HG02588 (cell line): ENCODE measurements at regions not wholly inside any gene's neighbourhood (a gene's known extent, or its start where the extent isn't known, plus 50 kb on each side); places are given as distances from the start of the nearest gene placed in this dataset.
"Not testable (repeated sequence)": the region's sequence is repeated elsewhere in the genome, so short reads cannot be mapped to it uniquely, and the experiment has no call there.

Experiments used
- ATAC-seq: cut with Tn5 transposase; IDR thresholded peaks from one replicate; pipeline ENCODE4 v1.9.1; 2021; ENCODE audit warnings: mild to moderate bottlenecking, moderate library complexity; ENCODE audit not compliant: unreplicated experiment

GRCh38 chr21:17738176-17738953 lies 80.8 kb downstream of the C21orf91 start:
- no peak for ATAC-seq

- no peak for ATAC-seq
Measured at GRCh38 chr21:17736072-17736471, 83.1 kb downstream of the C21orf91 start.

DNA sequence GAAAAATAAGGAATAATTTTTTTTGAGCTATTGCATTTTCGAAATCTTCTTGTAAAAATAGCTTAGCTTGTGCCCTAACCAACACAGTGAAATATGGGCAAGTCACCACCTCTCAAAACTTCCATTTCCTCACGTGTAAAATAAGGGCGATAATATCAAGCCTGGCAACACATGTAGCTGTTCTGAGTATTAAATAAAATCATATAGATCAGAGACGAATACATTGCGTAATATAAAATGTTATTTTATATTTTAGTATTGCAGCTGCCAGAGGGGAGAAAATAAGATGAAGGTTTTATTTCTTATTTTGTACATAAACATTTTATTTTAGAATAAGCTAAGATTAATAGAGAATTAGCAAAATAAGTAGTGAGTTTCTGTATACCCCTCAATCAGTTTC lies 85.9 kb downstream of the C21orf91 start:
- no peak for ATAC-seq

- ATAC-seq = no peak
Measured at GRCh38 chr21:17732306-17732705, 86.8 kb downstream of the C21orf91 start.

DNA sequence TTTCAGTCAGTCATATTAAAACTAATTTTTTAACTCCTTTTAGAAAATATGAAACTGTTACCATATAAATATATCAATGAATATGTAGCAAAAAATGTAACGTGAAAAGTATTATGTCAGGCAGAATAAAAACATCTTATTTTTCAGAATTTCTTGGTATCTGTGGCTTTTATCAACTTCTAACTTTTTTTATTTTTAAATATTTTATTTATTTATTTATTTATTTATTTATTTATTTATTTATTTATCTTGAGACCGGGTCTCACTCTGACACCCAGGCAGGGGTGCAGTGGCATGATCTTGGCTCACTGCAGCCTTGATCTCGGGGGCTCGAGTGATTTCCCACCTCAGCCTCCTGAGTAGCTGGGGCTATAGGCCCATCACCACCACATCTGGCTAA lies 87.6 kb downstream of the C21orf91 start:
- no peak for ATAC-seq

- no peak for ATAC-seq
Measured at GRCh38 chr21:17730782-17731181, 88.4 kb downstream of the C21orf91 start.

- ATAC-seq = no peak
Measured at GRCh38 chr21:17729455-17729854, 89.7 kb downstream of the C21orf91 start.

DNA sequence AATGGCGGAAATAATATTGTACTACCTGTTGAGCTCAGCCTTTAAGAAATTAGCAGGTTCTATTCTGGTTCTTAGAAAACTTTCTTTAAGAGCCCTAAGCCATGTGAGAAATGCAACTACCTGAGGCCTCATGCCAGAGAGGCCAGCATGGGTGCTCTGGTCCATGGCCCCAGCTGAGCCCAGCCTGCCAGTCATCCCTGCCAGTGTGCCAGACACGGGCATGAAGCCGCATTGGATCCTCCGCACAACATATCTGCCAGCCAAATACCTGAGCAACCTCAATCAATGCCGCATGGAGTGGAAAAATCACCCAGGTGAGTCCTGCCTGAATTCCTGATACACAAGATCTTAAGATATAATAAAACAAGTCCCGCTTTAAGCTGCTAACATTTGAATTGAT lies 91.8 kb downstream of the C21orf91 start:
- no peak for ATAC-seq

DNA sequence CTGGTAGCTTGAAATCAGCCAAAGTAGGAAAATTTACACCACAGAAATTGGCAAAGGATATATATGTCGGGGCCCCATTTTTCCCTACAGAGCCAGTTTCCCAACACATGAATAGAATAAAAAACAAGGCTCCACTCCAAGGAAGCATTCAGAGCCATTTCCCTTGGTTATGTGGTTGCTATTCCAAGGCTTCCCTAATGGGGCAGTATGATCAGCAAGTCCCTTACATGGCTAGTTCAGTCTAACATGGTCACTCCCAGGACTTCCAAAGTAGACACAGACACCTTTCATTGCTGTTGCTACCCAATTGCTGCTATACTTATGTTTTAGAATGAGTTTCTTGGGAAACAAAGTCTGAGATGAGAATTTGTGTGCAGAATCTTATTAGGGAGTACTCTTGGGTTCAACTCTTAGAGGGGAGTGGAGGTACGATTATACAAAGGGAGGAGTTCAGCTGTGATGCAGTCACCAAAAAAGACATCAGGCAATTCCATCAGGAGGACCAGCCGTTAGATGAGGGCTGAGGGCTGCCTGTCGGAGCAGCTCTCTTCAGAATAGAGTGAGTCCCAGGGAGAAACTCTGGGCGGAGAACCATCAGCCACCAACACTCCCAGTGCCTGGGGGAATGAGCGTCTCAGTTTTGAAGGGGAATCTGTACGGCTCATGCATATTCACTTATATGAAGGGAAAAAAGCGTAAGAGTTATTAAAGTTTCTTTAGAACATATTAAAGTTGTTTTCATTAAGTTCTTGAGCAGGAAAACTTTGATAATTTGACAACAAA lies 92.9 kb downstream of the C21orf91 start:
- no peak for ATAC-seq

DNA sequence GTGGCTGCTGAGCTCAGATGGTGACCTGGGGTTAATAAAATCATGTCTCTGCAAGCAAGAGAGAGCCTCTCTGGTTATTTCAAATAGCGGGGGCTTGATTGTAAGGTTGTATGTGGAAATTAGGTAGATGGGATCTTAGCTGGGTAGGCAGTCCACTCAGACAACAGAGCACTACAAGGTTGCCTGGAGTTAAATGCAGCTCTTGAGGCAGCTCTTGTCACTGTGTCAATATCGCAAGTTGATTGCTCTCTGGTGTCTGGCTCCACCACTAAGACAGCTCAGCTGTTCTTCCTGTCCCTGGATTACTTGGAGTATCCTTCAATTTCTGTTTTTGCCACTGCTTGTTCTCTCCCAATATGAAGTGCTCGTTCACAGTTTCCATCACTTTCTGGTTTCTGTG lies 93.8 kb downstream of the C21orf91 start:
- ATAC-seq = no peak

GRCh38 chr21:17712887-17713286 lies 100.2 kb upstream of the BTG3 start:
- ATAC-seq = no peak

GRCh38 chr21:17711896-17712295 lies 99.2 kb upstream of the BTG3 start:
- no peak for ATAC-seq

DNA sequence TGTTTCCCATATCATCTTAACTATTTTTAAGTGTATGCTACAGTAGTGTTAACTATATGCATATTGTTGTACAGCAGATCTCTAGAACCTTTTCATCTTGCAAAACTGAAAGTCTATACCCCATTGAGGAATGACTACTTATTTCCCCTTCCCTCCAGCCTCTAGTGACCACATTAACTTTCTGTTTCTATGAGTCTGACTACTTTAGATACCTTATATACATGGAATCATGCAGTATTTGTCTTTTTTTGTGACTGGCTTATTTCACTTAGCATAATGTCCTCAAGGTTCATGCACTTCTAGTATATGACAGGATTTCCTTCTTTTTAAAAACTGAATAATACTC lies 96.5 kb upstream of the BTG3 start:
- peak; percentile 99 for ATAC-seq

DNA sequence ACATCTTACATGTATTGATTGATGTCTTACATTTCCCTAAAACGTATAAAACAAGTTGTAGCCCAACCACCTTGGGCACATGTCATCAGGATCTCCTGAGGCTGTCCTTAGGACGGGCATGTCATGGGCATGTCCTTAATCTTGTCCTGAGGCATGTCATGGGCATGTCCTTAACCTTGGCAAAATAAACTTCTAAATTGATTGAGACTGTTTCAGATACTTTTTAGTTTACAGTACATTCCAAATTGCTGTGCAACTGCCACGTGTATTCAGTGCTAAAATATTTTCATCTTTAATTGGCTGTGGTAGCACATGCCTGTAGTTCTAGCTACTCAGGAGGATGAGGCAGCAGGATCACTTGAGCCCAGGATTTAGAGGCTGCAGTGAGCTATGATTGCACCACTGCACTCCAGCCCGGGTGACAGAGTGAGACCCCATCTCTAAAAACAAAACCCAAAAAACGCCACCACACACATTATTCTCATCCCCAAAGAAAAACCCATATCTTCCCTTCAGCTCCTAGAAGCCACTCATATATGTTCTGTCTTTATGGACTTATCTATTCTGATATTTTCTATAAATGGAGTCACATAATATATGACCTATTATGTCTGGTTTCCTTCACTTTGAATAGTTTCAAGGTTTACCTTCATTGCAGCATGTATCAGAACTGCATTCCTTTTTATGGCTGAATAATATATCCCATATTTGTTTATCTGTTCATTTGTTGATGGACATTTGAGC lies 96.0 kb upstream of the BTG3 start:
- peak; percentile 40 for ATAC-seq

DNA sequence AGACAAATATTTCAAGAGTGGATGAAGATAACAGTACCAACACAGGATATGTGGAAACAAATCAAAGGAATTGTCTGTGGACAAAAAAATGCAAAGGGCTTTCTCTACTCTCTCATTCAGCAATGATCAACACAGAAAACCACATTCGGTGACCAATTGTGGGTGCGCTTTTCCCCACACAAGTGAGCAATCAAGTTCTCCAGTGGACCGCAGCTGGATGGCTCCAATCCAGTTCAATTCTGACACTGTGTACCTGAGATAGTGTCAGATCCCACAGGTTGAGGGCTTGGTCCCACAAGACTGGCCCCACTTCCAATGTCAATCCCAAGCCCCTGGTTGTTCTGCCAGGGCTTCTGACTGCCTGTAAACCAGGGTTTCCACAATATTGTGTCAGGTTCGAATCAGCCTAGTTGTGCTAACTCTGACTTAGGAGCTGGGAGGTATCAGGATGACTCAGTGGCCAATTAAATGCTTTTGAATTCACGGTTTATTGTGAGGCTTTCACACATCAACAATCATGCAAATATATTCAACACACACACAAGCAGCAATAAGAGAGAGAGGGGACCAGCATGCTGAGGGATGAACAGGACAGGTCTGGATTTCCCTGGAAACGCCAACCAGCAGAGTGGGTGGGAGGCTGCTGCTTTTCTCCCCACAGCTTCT lies 87.0 kb upstream of the BTG3 start:
- no peak for ATAC-seq

- no peak for ATAC-seq
Measured at GRCh38 chr21:17697473-17697872, 84.8 kb upstream of the BTG3 start.

- not testable (repeated sequence) for ATAC-seq
Measured at GRCh38 chr21:17694416-17694815, 81.7 kb upstream of the BTG3 start.

DNA sequence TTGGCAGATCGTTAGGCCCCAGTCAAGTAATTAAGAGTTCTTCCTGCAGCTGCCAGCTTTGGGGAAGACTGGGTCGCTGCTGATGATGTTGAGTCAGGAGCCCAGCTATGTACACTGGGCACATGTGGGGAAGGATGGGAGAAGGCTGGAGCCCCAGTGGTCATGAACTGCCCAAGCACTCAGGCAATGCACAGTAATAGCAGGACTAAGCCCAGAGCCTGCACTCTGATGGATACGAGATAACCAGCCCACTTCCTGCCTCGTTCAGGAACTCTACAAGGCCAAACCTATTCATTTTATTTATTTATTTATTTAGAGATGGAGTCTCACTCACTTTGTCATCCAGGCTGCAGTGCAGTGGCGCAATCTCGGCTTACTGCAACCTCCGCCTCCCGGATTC lies 81.1 kb upstream of the BTG3 start:
- no peak for ATAC-seq

DNA sequence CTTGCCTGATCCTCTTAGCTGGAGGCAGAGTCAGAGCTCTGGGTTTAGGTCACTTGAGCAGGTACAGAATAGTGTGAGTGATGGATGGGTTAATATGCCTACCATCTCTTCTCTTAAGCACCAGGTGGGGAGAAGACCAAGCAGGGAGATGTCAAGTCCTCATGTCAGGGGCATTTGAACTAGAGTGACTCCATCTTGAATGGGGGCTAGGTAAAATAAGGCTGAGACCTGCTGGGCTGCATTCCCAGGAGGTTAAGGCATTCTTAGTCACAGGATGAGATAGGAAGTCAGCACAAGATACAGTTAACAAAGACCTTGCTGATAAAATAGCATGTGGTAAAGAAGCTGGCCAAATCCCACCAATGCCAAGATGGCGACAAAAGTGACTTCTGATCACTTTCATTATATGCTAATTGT lies 77.4 kb upstream of the BTG3 start:
- no peak for ATAC-seq

- ATAC-seq = no peak
Measured at GRCh38 chr21:17688912-17689874, 76.5 kb upstream of the BTG3 start.
